SU-DHL-6 (cell line): ENCODE measurements at regions not wholly inside any gene's neighbourhood (a gene's known extent, or its start where the extent isn't known, plus 50 kb on each side); places are given as distances from the start of the nearest gene placed in this dataset.

Experiments
- EZH2phosphoT487 ChIP-seq: fragments of 200-600 bp; sonication (generic), shearing (Covaris generic); conservative IDR thresholded peaks from 2 replicates; pipeline ENCODE4 v1.6.1; 2018; ENCODE audit warnings: mild to moderate bottlenecking, antibody characterized with exemption, low read length, moderate library complexity, mixed read lengths
- TF ChIP-seq, protein P1 (sequence below): fragments of 200-600 bp; sonication (generic); IDR thresholded peaks from one replicate; pipeline ENCODE4 v1.5.1; 2017; ENCODE audit warnings: antibody characterized with exemption, mild to moderate bottlenecking, low read length, moderate library complexity; ENCODE audit not compliant: insufficient read depth, poor library complexity, severe bottlenecking

GRCh38 chr1:189463166-189463565 lies 1014.5 kb downstream of the BRINP3 start:
- TF ChIP-seq, protein P1, sequence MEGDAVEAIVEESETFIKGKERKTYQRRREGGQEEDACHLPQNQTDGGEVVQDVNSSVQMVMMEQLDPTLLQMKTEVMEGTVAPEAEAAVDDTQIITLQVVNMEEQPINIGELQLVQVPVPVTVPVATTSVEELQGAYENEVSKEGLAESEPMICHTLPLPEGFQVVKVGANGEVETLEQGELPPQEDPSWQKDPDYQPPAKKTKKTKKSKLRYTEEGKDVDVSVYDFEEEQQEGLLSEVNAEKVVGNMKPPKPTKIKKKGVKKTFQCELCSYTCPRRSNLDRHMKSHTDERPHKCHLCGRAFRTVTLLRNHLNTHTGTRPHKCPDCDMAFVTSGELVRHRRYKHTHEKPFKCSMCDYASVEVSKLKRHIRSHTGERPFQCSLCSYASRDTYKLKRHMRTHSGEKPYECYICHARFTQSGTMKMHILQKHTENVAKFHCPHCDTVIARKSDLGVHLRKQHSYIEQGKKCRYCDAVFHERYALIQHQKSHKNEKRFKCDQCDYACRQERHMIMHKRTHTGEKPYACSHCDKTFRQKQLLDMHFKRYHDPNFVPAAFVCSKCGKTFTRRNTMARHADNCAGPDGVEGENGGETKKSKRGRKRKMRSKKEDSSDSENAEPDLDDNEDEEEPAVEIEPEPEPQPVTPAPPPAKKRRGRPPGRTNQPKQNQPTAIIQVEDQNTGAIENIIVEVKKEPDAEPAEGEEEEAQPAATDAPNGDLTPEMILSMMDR: no peak
- no peak for TF ChIP-seq EZH2phosphoT487
